ENCODE measurements at regions not wholly inside any gene's neighbourhood (a gene's known extent, or its start where the extent isn't known, plus 50 kb on each side); places are given as distances from the start of the nearest gene placed in this dataset.

GRCh38 chr4:66330125-66330524 is 659.8 kb upstream of the EPHA5 start:
- TF ChIP-seq, protein P1, sequence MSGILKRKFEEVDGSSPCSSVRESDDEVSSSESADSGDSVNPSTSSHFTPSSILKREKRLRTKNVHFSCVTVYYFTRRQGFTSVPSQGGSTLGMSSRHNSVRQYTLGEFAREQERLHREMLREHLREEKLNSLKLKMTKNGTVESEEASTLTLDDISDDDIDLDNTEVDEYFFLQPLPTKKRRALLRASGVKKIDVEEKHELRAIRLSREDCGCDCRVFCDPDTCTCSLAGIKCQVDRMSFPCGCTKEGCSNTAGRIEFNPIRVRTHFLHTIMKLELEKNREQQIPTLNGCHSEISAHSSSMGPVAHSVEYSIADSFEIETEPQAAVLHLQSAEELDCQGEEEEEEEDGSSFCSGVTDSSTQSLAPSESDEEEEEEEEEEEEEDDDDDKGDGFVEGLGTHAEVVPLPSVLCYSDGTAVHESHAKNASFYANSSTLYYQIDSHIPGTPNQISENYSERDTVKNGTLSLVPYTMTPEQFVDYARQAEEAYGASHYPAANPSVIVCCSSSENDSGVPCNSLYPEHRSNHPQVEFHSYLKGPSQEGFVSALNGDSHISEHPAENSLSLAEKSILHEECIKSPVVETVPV (CRISPR knock-in tag; IDR thresholded peaks at IDR 0.05) = no peak
- no peak for TF ChIP-seq ARNTL (CRISPR knock-in tag; IDR thresholded peaks at IDR 0.05; ENCODE audit: borderline replicate concordance, low read depth)
- TF ChIP-seq, protein P2, sequence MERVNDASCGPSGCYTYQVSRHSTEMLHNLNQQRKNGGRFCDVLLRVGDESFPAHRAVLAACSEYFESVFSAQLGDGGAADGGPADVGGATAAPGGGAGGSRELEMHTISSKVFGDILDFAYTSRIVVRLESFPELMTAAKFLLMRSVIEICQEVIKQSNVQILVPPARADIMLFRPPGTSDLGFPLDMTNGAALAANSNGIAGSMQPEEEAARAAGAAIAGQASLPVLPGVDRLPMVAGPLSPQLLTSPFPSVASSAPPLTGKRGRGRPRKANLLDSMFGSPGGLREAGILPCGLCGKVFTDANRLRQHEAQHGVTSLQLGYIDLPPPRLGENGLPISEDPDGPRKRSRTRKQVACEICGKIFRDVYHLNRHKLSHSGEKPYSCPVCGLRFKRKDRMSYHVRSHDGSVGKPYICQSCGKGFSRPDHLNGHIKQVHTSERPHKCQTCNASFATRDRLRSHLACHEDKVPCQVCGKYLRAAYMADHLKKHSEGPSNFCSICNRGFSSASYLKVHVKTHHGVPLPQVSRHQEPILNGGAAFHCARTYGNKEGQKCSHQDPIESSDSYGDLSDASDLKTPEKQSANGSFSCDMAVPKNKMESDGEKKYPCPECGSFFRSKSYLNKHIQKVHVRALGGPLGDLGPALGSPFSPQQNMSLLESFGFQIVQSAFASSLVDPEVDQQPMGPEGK (CRISPR knock-in tag; IDR thresholded peaks at IDR 0.05; ENCODE audit: borderline replicate concordance) = no peak
- no peak for TF ChIP-seq PPARA (CRISPR knock-in tag; IDR thresholded peaks at IDR 0.05; ENCODE audit: borderline replicate concordance)
- no peak for TF ChIP-seq ZFP30 (CRISPR knock-in tag; IDR thresholded peaks at IDR 0.05)
- TF ChIP-seq GLIS3 (CRISPR knock-in tag; IDR thresholded peaks at IDR 0.05) = no peak
- TF ChIP-seq ZC3H10 (CRISPR knock-in tag; IDR thresholded peaks at IDR 0.05) = no peak
- no peak for TF ChIP-seq CREB5 (CRISPR knock-in tag; IDR thresholded peaks at IDR 0.05; ENCODE audit: low read depth)
